Osteocyte (in vitro differentiated cells): ENCODE measurements at regions not wholly inside any gene's neighbourhood (a gene's known extent, or its start where the extent isn't known, plus 50 kb on each side); places are given as distances from the start of the nearest gene placed in this dataset.
"Not testable (repeated sequence)": the region's sequence is repeated elsewhere in the genome, so short reads cannot be mapped to it uniquely, and the experiment has no call there.

ENCODE experiments used
- DNase-seq: peaks from one replicate; pipeline ENCODE4 v3.0.0; 2021; ENCODE audit warnings: mixed read lengths; ENCODE audit not compliant: unreplicated experiment; ENCODE audit errors: extremely low spot score
- H3K27ac Mint-ChIP-seq: one replicate; pipeline ENCODE4 v1.8.0; 2021; ENCODE audit warnings: mild to moderate bottlenecking, mixed read lengths; ENCODE audit not compliant: unreplicated experiment
- H3K27me3 Mint-ChIP-seq: one replicate; pipeline ENCODE4 v1.8.0; 2021; ENCODE audit warnings: mixed read lengths; ENCODE audit not compliant: unreplicated experiment
- H3K36me3 Mint-ChIP-seq: one replicate; pipeline ENCODE4 v1.8.0; 2021; ENCODE audit warnings: mixed read lengths; ENCODE audit not compliant: unreplicated experiment
- H3K4me1 Mint-ChIP-seq: one replicate; pipeline ENCODE4 v1.8.0; 2021; ENCODE audit warnings: mixed read lengths; ENCODE audit not compliant: unreplicated experiment
- H3K4me3 Mint-ChIP-seq: one replicate; pipeline ENCODE4 v1.8.0; 2021; ENCODE audit warnings: mild to moderate bottlenecking, moderate library complexity, mixed read lengths; ENCODE audit not compliant: unreplicated experiment
- H3K9me3 Mint-ChIP-seq: one replicate; pipeline ENCODE4 v1.8.0; 2021; ENCODE audit warnings: mixed read lengths; ENCODE audit not compliant: unreplicated experiment
- CTCF ChIP-seq: fragments of 200-600 bp; sonication (generic); IDR thresholded peaks from 2 replicates; pipeline ENCODE4 v1.5.0; 2021; ENCODE audit warnings: antibody characterized with exemption, mild to moderate bottlenecking, moderate library complexity

GRCh38 chr3:80914854-80915253 lies 846.6 kb downstream of the GBE1 start:
- Mint-ChIP-seq H3K27me3 (peaks cover 3% of the 10 kb centered on the region), H3K9me3 (no peaks in the 10 kb centered on the region), H3K27ac (no peak overlapping the region), H3K36me3 (no peaks in the 10 kb centered on the region), H3K4me3 (no peak overlapping the region), H3K4me1 (no peaks in the 10 kb centered on the region)
- no peak for TF ChIP-seq CTCF
- no peak for DNase-seq

- Mint-ChIP-seq H3K27ac (no peak overlapping the region), H3K36me3 (no peaks in the 10 kb centered on the region), H3K27me3 (peaks cover 3% of the 10 kb centered on the region), H3K4me1 (no peaks in the 10 kb centered on the region), H3K9me3 (peaks cover 12% of the 10 kb centered on the region), H3K4me3 (no peak overlapping the region)
- TF ChIP-seq CTCF, result no peak
- DNase-seq, result no peak
Observed at GRCh38 chr3:80898211-80898610, 863.2 kb downstream of the GBE1 start.

GRCh38 chr3:80897005-80897404 lies 864.4 kb downstream of the GBE1 start:
- H3K4me1 Mint-ChIP-seq, H3K36me3 Mint-ChIP-seq, H3K27ac Mint-ChIP-seq, H3K4me3 Mint-ChIP-seq, H3K27me3 Mint-ChIP-seq, DNase-seq: not testable (repeated sequence)
- peaks cover 12% of the 10 kb centered on the region for H3K9me3 Mint-ChIP-seq

GRCh38 chr3:80890571-80890970 lies 870.9 kb downstream of the GBE1 start:
- H3K4me3 Mint-ChIP-seq, result no peak overlapping the region
- H3K4me1 Mint-ChIP-seq, result no peaks in the 10 kb centered on the region
- DNase-seq, result no peak
- H3K27me3 Mint-ChIP-seq, result no peaks in the 10 kb centered on the region
- TF ChIP-seq CTCF, result no peak
- H3K36me3 Mint-ChIP-seq, result no peaks in the 10 kb centered on the region
- H3K27ac Mint-ChIP-seq, result no peak overlapping the region
- peaks cover 6% of the 10 kb centered on the region for H3K9me3 Mint-ChIP-seq

- Mint-ChIP-seq H3K9me3 (peaks cover 6% of the 10 kb centered on the region), H3K27me3 (no peaks in the 10 kb centered on the region), H3K36me3 (no peaks in the 10 kb centered on the region), H3K27ac (no peak overlapping the region), H3K4me1 (no peaks in the 10 kb centered on the region), H3K4me3 (no peak overlapping the region)
- DNase-seq, result no peak
- TF ChIP-seq CTCF, result no peak
Observed at GRCh38 chr3:80889535-80889934, 871.9 kb downstream of the GBE1 start.

GRCh38 chr3:80870476-80871041 lies 890.9 kb downstream of the GBE1 start:
- Mint-ChIP-seq H3K9me3 (peaks cover 4% of the 10 kb centered on the region), H3K36me3 (no peaks in the 10 kb centered on the region)
- TF ChIP-seq CTCF, result no peak

More at GRCh38 chr3:80870476-80871041, 890.9 kb downstream of the GBE1 start:
- Mint-ChIP-seq H3K27me3 (no peaks in the 10 kb centered on the region), H3K4me1 (no peaks in the 10 kb centered on the region), H3K27ac (no peak overlapping the region), H3K4me3 (no peak overlapping the region)
- DNase-seq, result no peak
